Osteocyte (in vitro differentiated cells): ENCODE measurements at regions not wholly inside any gene's neighbourhood (a gene's known extent, or its start where the extent isn't known, plus 50 kb on each side); places are given as distances from the start of the nearest gene placed in this dataset.

Source experiments
- DNase-seq: peaks from one replicate; pipeline ENCODE4 v3.0.0; 2021; ENCODE audit warnings: mixed read lengths; ENCODE audit not compliant: unreplicated experiment; ENCODE audit errors: extremely low spot score
- H3K27ac Mint-ChIP-seq: one replicate; pipeline ENCODE4 v1.8.0; 2021; ENCODE audit warnings: mild to moderate bottlenecking, mixed read lengths; ENCODE audit not compliant: unreplicated experiment
- H3K27me3 Mint-ChIP-seq: one replicate; pipeline ENCODE4 v1.8.0; 2021; ENCODE audit warnings: mixed read lengths; ENCODE audit not compliant: unreplicated experiment
- H3K36me3 Mint-ChIP-seq: one replicate; pipeline ENCODE4 v1.8.0; 2021; ENCODE audit warnings: mixed read lengths; ENCODE audit not compliant: unreplicated experiment
- H3K4me1 Mint-ChIP-seq: one replicate; pipeline ENCODE4 v1.8.0; 2021; ENCODE audit warnings: mixed read lengths; ENCODE audit not compliant: unreplicated experiment
- H3K4me3 Mint-ChIP-seq: one replicate; pipeline ENCODE4 v1.8.0; 2021; ENCODE audit warnings: mild to moderate bottlenecking, moderate library complexity, mixed read lengths; ENCODE audit not compliant: unreplicated experiment
- H3K9me3 Mint-ChIP-seq: one replicate; pipeline ENCODE4 v1.8.0; 2021; ENCODE audit warnings: mixed read lengths; ENCODE audit not compliant: unreplicated experiment
- TF ChIP-seq, protein P1 (sequence below): fragments of 200-600 bp; sonication (generic); IDR thresholded peaks from 2 replicates; pipeline ENCODE4 v1.5.0; 2021; ENCODE audit warnings: antibody characterized with exemption, mild to moderate bottlenecking, moderate library complexity

DNA sequence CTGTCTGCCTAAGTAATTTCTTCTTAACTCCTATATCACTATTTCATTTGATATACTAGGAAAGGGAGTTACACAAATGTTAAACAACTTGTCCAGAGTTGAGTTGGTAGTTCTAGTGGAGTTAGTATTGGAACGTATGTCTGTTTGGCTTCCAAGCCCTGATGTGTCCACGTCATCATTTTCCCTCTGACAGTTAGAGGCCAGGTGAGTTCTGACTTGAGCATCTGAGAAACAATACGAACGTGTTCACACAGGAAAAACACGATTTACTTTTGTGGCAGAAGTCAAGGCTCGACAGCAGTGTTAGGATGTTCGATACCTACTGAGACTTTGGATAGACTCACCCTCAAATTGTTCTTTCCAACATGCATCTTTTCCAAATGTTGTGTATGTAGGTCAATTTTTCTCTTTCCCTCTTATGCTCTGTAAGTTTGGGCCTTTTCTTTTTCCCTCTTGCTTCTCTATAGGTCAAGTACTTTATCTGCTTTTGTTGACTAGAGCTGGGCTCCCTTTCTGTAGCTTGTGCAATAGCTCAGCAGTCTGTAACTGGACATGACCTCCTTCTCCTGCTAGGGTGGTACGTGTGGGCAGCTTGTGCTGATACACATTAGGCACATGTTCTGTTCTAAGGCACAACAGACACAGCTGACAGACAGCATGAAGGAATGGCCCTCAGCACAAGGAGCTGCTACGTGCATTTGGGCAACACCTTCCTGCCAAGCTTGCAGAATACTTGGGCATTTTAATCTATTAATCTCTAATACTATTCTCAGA lies 222.9 kb downstream of the PTEN start:
- Mint-ChIP-seq H3K4me3 (no peak overlapping the region), H3K36me3 (no peaks in the 10 kb centered on the region), H3K27ac (no peak overlapping the region), H3K27me3 (peaks cover 5% of the 10 kb centered on the region), H3K4me1 (peaks cover 8% of the 10 kb centered on the region), H3K9me3 (no peaks in the 10 kb centered on the region)
- no peak for DNase-seq
- TF ChIP-seq, protein P1, sequence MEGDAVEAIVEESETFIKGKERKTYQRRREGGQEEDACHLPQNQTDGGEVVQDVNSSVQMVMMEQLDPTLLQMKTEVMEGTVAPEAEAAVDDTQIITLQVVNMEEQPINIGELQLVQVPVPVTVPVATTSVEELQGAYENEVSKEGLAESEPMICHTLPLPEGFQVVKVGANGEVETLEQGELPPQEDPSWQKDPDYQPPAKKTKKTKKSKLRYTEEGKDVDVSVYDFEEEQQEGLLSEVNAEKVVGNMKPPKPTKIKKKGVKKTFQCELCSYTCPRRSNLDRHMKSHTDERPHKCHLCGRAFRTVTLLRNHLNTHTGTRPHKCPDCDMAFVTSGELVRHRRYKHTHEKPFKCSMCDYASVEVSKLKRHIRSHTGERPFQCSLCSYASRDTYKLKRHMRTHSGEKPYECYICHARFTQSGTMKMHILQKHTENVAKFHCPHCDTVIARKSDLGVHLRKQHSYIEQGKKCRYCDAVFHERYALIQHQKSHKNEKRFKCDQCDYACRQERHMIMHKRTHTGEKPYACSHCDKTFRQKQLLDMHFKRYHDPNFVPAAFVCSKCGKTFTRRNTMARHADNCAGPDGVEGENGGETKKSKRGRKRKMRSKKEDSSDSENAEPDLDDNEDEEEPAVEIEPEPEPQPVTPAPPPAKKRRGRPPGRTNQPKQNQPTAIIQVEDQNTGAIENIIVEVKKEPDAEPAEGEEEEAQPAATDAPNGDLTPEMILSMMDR, result no peak

DNA sequence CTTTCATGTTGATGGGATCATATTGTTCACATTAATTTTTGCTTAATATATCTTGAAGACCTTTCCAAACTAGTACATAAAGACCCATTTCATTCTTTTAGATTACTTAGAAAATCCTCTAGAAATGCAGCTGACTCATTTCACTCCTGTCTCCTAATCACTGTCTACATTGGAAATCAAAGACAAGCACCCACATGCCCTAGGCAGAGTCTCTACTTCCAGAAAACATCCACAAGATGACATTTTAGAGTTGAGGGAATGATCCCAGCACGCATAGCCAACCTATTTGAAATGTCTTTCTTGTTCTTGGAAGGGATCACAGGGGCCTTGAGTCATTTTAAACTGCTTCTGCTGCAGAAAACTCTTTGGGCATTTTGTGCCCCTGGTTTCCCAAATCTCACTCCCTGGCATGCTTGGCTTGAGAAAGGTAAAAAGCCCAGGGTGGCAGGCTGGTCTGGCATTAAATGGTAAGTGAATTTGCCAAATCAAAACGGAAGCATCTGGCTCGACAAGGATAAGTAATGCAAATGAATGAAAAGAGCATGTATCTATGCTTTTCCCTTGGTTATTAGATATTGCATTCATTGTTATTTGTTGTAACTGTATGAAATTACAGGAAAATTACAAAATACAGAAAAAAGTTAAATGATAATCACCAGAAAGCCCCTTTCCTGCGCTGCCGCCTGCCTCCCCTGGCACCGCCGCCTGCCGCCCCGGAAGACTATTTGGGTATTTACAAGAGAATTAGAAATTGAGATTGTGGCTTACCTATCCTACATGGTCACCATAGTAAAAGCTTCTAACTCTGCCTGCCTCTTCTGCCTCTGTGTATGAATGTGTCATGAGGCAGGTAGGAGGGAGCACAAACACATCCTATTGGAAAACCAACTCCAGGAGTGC lies 225.3 kb downstream of the PTEN start:
- no peak overlapping the region for H3K4me3 Mint-ChIP-seq
- TF ChIP-seq, protein P1, result no peak
- no peaks in the 10 kb centered on the region for H3K4me1 Mint-ChIP-seq
- no peaks in the 10 kb centered on the region for H3K36me3 Mint-ChIP-seq
- peaks cover 5% of the 10 kb centered on the region for H3K27me3 Mint-ChIP-seq
- H3K27ac Mint-ChIP-seq, result no peak overlapping the region
- no peak for DNase-seq
- no peaks in the 10 kb centered on the region for H3K9me3 Mint-ChIP-seq

DNA sequence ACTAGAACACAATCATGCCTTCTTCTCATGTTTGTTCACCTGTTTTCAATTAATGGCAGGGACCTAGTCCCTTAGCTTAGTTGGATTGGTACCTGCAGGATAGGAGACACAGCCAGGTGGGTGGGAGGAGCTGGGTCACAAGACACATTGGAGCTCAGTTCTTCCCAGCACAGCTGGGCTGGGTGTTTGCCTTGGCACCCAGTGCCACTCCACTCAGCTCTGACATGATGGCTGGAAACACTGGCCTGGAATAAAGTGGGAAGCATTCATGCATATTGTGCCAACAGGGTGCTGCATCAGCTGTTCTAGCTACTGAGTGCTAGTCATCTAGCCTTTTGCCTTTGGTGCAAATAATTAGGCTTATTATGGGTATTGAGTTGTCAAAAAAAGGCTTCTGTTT lies 226.1 kb downstream of the PTEN start:
- Mint-ChIP-seq H3K4me1 (no peaks in the 10 kb centered on the region), H3K36me3 (no peaks in the 10 kb centered on the region), H3K27me3 (peaks cover 5% of the 10 kb centered on the region), H3K4me3 (no peak overlapping the region), H3K27ac (no peak overlapping the region), H3K9me3 (no peaks in the 10 kb centered on the region)
- TF ChIP-seq, protein P1, result no peak
- no peak for DNase-seq

DNA sequence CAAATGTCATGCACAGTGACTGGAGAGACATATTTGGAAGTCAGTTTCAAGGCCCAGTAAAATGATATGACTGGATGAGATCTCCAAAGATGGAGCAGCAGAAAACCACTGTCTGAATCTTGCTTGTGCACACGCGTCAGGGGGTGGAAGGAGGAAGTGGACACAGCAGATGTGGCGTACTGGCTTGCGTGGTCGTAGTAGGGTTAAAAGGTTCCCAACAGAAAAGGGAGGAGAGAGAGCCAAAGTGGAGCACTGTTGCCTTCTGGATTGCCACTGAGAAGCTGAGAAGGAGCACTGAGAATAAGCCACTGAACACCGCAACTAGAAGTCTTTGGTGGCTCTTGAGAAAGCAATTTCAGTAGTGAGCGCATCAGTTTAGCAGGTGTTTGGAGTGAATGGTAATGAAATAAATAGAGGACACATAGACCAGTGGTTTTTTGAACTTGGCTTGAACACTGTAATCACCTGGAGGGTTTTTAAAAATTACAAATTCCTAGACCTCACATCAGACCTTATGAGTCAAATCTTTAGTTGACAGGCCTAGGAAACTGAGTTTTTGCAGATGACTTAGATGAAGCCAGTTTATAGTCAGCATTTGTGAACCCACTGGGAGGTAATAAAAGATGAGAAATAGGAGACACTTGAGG lies 227.3 kb downstream of the PTEN start:
- no peaks in the 10 kb centered on the region for H3K9me3 Mint-ChIP-seq
- H3K4me1 Mint-ChIP-seq, result no peaks in the 10 kb centered on the region
- no peaks in the 10 kb centered on the region for H3K36me3 Mint-ChIP-seq
- peaks cover 5% of the 10 kb centered on the region for H3K27me3 Mint-ChIP-seq
- no peak overlapping the region for H3K27ac Mint-ChIP-seq
- TF ChIP-seq, protein P1, result no peak
- no peak overlapping the region for H3K4me3 Mint-ChIP-seq
- DNase-seq, result no peak
